Urothelium cell line (cell line): ENCODE measurements at regions not wholly inside any gene's neighbourhood (a gene's known extent, or its start where the extent isn't known, plus 50 kb on each side); places are given as distances from the start of the nearest gene placed in this dataset.
"Not testable (repeated sequence)": the region's sequence is repeated elsewhere in the genome, so short reads cannot be mapped to it uniquely, and the experiment has no call there.

Experiments used
- DNase-seq: peaks from one replicate; pipeline ENCODE4 v3.0.0; 2011; ENCODE audit warnings: low spot score, mixed read lengths
- FAIRE-seq: peaks from 2 replicates; lab custom pipeline; 2011; peaks lifted over from hg19 to GRCh38; lab: Jason Lieb, UNC

DNA sequence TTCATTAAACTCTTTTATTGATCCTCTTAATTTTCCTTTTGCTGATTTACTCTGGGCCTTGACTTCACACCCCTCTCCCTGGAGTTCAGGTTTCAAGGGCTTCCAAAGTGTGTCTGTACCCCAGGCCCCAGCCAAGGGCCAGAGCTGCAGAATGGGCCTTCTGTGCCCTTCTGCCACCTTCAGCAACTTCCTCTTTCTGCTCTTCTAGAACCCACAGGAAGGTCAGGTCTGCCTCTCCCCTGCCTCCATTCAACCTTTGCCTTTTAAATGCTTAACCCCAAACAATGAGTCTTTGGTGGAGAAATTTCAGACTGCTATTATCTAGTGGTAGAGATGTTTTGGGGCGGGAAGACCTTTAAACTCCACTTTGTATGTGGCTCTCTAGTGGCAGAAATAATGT, 63.1 kb downstream of the TSN start:
- DNase-seq: no peak

DNA sequence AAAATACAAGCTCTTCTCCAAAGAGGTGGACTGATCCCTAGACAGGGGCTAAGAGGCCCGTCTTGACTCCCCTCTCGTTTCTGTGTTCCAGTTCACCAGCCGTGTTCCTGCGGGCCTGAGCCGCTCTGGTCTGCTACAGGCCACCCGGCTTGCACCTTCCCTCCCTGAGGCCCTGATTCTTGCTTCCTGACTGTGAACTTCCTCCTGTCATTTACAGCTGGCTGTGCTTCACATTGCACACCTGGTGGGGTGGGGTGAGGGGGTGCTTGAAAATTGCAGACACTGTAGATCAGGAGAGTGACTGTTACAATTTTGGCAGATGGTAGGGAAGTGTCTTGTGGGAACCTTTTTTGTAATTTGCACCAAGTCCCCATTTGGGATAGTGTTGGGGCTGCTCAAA, 64.4 kb downstream of the TSN start:
- DNase-seq (no peak), FAIRE-seq (no peak)

More for the DNA sequence above, 63.1 kb downstream of the TSN start:
- FAIRE-seq: no peak

DNA sequence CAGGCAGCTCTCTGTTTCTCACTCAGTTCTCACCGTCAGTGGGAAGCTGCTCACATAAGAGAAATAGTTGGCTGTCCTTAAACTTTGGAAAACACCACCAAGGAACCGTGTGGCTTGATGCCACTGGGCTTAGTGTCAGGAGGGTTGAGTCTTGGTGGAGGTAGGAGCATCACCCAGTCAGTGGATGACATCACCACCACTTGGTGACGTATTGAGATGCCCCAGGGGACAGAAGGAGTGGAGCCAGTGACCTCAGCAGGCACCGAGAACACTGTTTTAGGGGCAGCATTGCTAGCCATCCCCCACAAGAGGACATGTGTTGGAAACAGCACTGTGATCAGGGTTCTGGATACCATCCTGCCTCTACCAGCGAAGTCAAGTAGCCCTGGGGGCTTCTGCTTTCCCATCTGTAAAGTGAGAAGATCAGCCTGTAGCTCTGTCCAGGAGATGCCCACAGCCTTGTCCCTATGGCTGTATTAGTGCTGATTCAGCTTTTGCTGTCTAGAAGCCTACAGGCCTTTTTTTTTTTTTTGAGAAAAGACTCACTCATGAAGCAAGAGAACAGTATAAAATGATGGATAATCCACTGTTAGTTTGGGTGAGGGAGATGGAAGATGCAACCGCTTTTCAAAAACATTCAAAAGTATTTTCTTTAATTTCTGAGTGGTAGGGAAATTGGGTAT, 66.2 kb downstream of the TSN start:
- FAIRE-seq: peak; percentile 77
- DNase-seq: no peak

DNA sequence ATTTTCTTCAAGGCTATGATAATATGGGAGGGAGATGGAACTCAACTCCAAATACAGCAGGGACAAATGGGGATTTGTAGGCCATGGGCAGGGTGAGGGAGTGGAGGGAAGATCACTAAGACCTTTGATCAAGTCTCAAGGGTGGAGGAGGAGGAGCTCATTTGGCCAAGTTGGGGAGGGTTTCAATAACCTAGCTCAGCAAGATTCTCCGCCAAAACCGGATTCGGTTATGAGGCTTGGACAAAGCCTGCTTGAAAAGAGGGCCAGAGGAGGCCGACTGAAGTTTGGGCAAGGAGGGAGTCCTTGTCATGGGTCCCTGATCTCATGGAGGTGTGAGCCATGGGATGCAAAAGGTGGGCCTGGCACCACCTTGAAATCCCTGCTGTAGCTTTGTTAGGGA, 68.8 kb downstream of the TSN start:
- FAIRE-seq: no peak

DNA sequence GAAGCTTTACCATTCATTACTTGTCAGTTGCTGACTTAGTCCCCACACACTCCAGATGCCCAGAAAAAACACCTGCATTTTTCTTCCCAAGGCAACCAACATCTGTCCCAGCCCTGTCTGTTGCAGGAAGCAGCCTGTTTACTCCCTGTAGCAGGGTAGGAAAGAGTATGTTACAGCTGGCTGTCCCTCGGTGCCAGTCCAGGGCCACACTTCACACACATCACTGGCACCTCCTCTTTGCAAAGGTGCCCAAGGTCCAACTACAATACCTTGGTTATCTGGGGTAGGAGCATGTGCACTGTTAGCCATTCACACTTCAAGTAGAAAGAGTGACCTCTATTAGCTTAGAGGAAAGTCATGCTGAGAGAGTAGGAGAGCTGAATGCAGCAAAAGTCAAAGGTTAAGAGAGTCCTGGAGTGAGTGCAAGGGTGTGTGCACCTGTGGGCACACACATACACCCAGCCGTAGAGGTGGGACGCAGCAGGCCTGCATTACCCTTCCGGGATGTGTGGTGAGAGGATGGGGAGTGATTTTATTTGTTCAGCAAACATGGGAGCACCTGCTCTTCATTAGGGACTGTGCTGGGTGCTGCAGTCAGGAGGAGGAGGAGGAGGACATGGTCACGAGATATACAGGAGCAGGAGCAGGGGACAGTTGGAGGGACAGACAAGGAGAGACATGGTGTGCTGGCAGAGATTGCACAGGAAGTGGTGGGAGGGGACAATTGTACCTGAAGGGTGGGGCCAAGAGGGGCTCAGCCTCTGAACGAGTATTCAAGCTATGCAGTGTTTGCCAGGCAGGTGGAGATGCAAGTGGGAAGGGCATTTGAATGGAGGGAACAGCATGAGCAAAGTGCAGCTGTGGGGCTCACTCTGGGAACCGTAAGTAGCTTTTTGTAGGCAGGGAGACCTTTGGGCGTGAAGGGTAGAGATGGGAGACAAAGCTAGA, 69.8 kb downstream of the TSN start:
- FAIRE-seq (peak; percentile 89), DNase-seq (no peak)

More for the DNA sequence above, 68.8 kb downstream of the TSN start:
- DNase-seq: no peak

DNA sequence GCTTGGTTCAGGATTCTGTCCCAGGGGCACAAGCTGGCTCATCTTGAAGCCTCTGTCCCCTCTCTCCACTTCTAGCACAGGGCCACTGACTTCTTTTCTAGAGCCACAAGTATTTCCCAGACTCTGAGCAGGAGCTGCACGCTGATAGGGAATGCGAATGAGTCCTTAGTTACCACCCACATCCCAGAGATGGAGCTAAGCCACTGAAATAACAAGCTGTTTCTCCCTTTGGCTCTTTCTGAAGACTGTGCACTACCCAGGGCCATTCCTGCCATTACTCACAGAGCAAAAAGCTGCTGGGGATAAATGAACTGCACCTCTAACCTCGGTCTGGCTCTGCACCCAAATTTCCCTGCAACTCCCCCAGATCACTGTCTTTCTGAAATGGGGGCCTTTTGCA, 70.6 kb downstream of the TSN start:
- no peak for DNase-seq
- FAIRE-seq: no peak

DNA sequence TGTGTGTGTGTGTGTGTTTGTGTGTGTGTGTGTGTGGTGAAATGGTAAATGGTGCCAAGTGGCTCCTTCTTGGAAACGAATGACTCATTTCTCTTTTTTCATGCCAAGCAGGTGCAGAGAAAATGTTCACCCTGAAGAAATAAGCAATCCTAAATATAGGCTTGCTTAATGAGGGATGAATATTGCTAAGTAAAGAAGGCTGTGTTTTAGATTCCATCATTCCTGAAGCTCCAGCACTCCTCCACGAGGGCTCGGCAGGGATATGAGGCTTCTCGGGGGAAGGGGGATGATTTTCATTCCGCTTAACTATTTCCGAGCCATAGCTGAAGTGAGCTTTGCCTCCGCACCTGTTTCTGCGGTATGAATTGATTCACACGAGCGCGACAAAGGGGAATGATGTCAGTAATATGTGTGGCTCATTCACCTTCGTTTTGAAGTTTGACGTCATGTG, 72.9 kb downstream of the TSN start:
- DNase-seq (peak; percentile 69), FAIRE-seq (peak; percentile 90)

DNA sequence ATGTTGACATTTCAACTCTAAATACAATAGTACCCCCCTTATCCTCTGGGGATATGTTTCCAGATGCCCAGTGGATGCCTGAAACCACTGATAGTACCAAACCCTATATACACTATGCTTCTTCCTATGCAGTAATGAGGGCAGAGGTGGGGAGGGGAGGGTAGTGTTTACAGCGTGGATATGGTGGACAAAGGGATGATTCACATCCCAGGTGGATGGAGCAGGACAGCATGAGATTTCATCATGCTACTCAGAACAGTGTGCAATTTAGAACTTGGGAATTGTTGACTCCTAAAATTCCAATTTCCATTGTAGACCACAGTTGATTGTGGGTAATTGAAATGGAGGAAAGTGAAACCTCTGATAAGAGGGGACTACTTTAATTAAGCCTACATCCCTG, 75.4 kb downstream of the TSN start:
- DNase-seq (no peak), FAIRE-seq (peak; percentile 70)

DNA sequence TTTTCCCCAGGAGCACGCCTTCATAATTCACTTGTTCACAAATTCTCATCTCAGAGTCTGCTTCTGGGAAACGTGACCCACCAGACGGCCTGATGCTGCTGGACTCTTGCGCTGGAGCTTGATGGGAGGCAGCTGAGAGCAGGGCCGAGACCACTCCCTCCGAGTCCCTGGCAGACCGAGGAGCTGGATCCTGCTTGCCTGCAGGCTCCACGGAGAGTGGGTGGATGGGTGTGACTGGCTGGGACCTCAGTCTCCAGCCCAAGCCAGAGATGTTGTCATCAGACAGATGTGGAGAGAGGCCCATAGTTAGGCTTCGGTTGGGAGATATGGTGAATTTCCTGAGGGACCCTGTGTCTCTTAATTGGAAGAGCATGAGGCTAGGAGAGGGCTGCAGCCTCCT, 76.4 kb downstream of the TSN start:
- FAIRE-seq (no peak), DNase-seq (no peak)

DNA sequence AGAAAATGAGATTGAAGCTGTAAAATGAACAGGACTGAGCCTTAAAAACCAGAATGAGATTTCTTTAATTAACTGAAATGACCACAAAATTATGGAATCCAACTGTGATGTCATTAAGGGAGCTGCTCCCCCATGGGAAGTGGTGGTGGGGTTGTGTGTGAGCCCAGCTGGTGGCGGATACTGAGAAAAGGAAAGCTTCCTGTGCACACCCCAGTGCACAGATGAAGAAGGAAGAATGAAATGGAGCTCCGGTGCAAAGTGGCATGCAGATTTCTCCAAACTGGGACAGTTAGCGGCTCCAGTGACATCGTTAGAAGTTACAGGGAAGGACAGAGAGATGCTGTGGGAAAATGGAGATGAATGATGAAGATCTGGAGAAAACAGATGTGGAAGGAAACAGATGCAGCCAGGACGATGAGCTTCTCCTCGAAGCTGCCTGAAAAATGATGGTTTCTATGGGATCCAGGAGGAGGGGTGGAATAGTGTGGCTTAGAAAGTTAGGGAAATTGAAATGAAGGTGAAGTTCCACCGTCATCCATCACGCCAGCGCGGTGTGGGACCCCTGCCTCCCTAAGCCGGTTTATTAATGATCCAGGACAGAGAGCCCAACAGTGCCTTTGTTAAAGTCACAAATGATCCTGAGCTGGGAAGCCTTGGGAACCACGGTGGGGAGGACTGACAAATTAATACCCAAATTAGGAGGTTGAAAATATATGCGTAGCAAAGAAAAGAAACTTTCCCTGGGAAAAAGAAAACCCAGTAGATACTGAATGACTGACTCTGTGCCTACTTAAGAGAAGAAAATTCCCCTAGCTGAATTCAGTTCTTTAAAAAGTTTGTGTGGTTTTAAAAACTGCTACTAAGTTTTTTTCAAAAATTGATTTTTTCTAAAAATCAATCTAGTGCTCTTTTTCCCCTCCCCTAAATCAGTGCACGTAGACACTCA, 77.2 kb downstream of the TSN start:
- no peak for FAIRE-seq
- no peak for DNase-seq

DNA sequence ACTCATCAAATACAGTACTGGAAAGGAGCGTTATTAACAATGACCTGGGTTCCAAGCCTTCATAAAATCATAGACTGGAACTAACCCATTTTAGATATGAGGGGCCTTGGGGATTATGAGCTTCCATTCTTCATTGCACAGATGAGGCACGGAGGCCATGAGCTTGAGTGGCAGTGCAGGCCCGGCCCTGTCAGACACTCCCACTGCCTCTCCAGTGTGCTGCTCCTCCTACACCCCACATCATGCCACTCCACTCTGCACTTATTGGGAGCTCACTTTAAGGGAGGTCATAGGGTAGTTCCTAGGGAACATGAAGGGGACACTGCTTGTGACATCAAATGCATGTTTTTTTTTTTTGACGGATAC, 77.9 kb downstream of the TSN start:
- FAIRE-seq: peak; percentile 37
- DNase-seq: no peak

DNA sequence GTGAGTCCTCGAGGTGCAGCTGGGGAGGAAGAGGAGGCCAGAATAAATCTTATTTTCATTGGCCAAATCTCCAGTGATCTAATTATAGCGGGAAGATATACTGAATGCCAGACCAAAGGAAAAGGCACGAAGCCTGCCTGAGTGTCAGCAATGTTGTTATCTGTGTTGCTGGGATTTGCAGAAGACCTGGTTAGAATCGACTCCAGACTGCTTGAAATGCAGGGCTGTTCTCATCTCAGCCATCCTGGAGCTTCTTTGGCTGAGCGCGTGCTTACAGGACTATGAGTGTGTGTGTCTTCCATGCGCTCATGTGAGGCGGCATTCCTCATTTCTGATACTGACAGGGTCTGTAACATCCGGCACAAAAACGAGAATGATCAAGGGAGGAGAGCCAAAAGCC, 81.2 kb downstream of the TSN start:
- no peak for FAIRE-seq
- no peak for DNase-seq

DNA sequence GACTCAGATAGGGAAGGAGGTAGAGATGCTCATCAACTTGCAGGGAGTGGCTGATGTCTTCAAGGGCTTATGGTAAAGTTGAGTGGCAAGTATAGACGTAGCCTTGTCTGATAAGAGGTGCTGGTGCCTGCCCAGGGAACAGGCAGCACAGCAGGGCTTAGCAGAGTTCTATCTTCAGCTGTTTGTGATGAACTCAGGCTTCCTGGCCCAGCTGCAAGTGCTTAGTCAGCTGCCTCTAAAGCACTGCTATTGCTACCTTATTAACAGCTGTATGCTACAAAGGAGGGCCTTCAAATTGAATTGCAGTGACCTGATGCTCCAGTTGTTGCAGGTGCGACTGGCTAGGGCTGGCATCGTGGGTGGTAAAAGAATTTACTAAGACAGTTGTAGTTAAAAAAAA, 82.1 kb downstream of the TSN start:
- no peak for DNase-seq
- peak; percentile 37 for FAIRE-seq

DNA sequence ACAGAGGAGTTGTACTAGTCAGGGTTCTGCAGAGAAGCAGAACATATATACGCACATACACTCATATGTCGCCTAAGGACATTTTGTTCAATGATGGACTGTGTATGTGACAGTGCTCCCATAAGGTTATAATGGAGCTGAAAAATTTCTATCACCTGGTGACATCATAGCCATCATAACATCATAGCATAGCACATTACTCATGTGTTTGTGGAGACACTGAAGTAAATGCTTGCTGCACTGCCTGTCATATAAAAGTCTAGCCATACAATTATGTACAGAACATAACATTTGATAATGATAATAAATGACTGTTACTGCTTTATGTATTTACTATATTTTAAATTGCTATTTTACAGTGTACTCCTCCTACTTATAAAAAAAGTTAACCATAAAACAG, 83.1 kb downstream of the TSN start:
- FAIRE-seq (peak; percentile 52), DNase-seq (no peak)

DNA sequence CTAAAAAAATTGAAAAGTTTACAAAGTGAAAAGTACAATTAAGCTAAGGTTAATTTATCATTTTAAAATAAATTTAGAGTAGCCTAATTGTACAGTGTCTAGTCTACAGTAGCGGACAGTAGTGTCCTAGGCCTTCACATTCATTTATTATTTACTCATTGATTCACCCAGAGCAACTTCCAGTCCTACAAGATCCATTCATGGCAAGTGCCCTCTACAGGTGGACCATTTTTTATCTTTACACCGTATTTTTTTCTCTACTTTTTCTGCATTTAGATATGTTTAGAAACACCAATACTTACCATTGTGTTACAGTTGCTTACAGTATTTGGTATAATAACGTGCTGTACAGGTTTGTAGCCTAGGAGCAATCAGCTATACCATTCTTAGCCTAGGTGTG, 84.1 kb downstream of the TSN start:
- FAIRE-seq (peak; percentile 70), DNase-seq (no peak)

DNA sequence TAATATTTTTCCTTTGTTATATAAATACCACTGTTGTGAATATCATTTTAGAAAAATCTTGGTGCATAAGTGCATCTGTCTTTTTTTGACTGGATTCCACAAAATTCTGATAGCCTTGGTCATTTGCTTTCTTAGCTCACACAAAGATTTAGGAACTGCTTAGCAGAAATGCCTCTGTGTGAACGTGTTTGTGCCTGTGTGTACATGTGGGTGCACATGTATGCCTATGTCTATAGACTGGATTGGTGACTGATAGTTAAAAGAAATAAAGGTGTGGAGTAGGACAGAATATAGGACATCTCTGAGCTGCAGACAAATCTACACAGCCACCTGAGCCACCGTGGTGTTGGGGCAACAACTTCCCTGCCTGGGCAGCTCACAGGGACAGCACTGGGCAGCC, 93.8 kb downstream of the TSN start:
- FAIRE-seq: peak; percentile 5
- DNase-seq: no peak

DNA sequence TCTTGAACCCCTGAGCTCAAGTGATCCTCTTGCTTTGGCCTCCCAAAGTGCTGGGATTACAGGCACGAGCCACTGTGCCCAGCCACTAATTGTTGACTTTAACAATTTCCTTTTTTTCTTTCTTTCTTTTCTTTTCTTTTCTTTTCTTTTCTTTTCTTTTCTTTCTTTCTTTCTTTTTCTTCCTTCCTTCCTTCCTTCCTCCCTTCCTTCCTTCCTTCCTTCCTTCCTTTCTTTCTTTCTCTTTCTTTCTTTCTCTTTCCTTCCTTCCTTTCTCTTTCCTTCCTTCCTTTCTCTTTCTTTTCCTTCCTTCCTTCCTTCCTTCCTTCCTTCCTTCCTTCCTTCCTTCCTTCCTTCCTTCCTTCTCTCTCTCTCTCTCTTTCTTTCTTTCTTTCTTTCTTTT, 97.7 kb downstream of the TSN start:
- not testable (repeated sequence) for DNase-seq, FAIRE-seq

DNA sequence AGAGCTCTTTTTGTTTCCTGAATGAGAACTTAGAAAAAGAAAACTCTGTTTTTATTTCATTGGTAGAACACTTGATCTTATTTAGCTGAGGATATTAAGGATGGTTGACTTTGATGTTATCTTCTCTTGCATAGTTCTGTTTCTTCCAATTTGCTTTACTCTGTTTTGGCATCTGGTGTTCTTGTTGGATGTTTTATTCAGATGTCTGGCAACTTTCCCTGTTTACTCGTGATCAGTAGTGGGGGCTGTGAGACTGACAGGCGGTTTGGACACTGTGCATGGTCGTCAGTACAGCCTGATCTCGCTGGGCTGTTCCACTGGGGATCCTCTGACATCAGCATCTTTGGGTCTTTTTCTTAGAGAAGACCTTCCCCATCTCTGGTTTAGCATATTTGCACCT, 100.1 kb downstream of the TSN start:
- DNase-seq (no peak), FAIRE-seq (no peak)

DNA sequence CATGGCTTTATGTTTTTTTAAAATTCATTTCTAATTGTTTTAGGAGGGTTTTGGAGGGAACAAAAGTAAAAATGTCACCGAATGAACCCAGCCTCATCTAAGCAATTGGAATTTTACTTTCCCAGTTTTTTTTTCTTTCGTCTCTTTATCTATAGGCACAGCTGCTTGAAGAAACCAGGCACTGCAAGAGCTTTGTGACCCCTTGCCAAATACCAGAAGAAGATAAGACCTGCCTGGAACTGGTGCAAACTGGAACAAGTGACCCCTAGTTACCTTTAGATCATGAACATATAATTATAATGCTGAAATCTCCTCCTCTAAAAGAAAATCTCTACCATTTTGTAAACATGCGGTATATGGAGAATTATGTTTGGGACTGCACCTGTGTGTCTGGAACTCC, 100.9 kb downstream of the TSN start:
- FAIRE-seq (no peak), DNase-seq (no peak)

DNA sequence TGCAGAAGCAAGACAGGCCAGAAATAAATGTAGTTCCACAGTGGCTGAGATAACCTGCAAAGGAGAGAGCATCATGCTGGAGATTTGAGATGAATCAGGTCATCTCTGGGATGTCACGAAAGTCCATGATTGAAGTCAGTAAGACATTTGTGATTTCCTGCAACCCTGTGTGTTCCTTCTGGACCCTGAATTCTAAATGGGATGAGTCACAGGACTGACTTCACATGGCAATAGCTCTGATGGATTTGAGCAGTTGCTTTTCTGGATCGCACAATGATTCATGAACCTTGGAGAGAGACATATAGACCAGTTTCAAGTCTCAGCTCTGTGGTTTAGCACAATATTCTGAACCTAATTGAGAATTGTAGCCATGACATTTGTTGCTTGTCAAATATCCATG, 102.9 kb downstream of the TSN start:
- no peak for DNase-seq
- no peak for FAIRE-seq

DNA sequence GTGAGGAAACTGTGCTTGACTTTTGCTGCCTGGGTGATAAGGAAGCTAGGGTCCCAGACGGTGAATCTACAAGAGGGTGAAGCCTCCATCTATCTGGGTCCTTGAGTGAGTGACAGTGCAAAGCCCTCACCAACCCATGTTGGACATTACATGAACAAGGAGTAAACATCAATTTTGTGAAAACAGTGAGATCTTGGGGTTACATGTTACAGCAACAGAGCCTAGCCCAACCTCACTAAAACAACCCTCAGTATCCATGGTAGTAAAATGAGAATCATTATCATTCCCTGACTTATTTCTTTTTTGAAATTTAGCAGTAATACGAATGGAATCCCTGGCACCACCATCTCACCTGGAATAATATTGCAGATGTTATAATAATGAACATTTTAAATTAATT, 103.4 kb downstream of the TSN start:
- FAIRE-seq: no peak
- no peak for DNase-seq
